ENCODE measurements at regions not wholly inside any gene's neighbourhood (a gene's known extent, or its start where the extent isn't known, plus 50 kb on each side); places are given as distances from the start of the nearest gene placed in this dataset.

DNA sequence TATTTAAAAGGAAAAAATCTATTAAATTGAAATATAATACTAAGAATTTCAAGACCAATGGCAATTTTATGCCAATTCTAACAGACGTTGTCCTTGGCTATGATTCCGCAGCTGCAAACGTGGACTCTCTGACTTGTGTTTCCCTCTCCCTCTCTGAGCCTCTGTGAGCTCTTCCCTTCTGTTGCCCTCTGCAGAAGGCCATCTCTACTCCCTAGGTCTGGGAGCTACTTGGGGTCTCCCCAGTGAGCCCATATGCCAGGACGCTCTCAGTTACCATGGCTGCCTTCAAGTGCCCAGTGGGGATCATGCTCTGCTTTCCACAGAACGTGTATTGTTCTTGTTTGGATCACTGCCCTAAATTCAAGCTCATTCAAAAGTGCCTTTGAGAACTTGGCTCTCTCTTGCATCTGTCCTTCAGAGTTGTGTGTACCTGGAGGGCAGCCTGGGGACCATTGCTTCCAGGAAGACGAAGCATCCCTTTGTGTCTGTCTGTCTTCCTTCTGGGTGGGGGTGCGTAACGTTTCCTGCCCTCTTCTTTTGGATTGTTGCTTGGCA is 97.5 kb upstream of the TSPAN2 start:
- POLR2A ChIA-PET, result no interaction called here
- ATAC-seq (no peak), DNase-seq (no peak)
- Histone ChIP-seq H3K4me3 (ENCODE audit: low read length) (no peak overlapping the region), H3K27ac (ENCODE audit: low read depth, low read length) (no peak overlapping the region), H3K9me3 (ENCODE audit: control insufficient read depth in 2 of 3, low read length in 3 of 3) (no peaks in the 10 kb centered on the region), H3K27me3 (ENCODE audit: control insufficient read depth in 2 of 2, insufficient read depth in 2 of 2, low read length in 2 of 2) (no peaks in the 10 kb centered on the region), H3K4me1 (ENCODE audit: control insufficient read depth in 2 of 2, insufficient read depth in 2 of 2, low read length in 2 of 2) (no peaks in the 10 kb centered on the region), H3K36me3 (ENCODE audit: control insufficient read depth in 2 of 3, insufficient read depth in 3 of 3, low read length in 3 of 3) (no peaks in the 10 kb centered on the region)
- CTCF ChIA-PET, result interaction anchor here (0.6 kb wide), 1 partner anchor 417 kb away, joined by 4 read pairs; no protein-coding TSS in a partner anchor
- H3K27ac Mint-ChIP-seq, result no peak overlapping the region
- intact Hi-C loops (cut with micrococcal nuclease), result no loop called here
- no peaks in the 10 kb centered on the region for H3K36me3 Mint-ChIP-seq
- peaks cover 0 to 10% (median 0%) of the 10 kb centered on the region in 5 donors for H3K27me3 Mint-ChIP-seq
- no peaks in the 10 kb centered on the region for H3K9me3 Mint-ChIP-seq
- H3K4me3 Mint-ChIP-seq, result no peak overlapping the region
- peaks cover 0 to 14% (median 0%) of the 10 kb centered on the region in 7 donors for H3K4me1 Mint-ChIP-seq

DNA sequence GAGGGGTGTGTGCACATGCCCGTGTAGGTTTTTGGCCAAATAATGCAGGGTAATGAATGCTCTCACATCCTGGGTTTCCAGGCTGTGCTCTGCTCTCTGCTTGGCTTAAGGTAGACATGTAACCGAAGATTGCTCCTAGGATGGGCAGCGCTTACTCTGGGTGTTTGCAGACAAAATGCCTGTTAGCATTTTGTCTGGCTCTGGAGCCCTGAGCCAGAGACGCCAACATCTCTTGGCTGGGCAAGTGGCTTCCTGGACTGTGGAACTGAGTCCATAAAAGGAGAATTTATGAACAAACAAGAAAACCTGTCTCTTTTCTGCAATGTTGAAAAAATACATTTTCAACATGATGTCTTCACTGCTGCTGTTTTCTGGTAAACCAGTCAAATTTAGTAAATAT is 96.0 kb upstream of the TSPAN2 start:
- no peak overlapping the region for H3K27ac ChIP-seq (ENCODE audit: low read depth, low read length)
- CTCF ChIA-PET, result no interaction called here
- ATAC-seq, result no peak
- no peaks in the 10 kb centered on the region for H3K9me3 ChIP-seq (ENCODE audit: control insufficient read depth in 2 of 3, low read length in 3 of 3)
- no peaks in the 10 kb centered on the region for H3K27me3 ChIP-seq (ENCODE audit: control insufficient read depth in 2 of 2, insufficient read depth in 2 of 2, low read length in 2 of 2)
- H3K4me3 ChIP-seq (ENCODE audit: low read length), result no peak overlapping the region
- Mint-ChIP-seq H3K4me1 (peaks cover 0 to 11% (median 0%) of the 10 kb centered on the region in 7 donors), H3K9me3 (no peaks in the 10 kb centered on the region), H3K27ac (peak overlapping the region in 1 of 9 donors; percentile 85), H3K36me3 (no peaks in the 10 kb centered on the region), H3K4me3 (peak overlapping the region in 1 of 10 donors; percentile 9), H3K27me3 (peaks cover 0 to 10% (median 0%) of the 10 kb centered on the region in 5 donors)
- POLR2A ChIA-PET, result no interaction called here
- no peaks in the 10 kb centered on the region for H3K4me1 ChIP-seq (ENCODE audit: control insufficient read depth in 2 of 2, insufficient read depth in 2 of 2, low read length in 2 of 2)
- DNase-seq, result no peak
- intact Hi-C loops (cut with micrococcal nuclease), result no loop called here
- no peaks in the 10 kb centered on the region for H3K36me3 ChIP-seq (ENCODE audit: control insufficient read depth in 2 of 3, insufficient read depth in 3 of 3, low read length in 3 of 3)

DNA sequence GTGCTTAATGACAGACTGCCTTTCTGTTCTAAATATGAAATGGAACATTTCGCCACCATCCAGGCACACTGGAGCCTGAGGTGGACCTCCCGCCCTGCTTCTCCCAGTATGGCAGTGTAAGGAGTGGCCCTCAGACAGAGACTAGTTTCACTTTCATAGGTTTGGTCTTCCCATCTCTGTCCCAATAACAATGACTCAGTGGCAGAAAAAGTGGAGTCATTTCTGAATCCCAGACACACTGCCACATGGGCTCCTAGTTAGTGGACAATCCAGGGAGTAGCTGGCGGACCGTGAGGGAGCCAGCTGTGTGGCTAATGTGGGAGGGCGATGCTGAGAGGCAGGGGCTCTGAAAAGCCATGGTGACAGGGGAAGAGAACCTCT is 95.6 kb upstream of the TSPAN2 start:
- ChIA-PET POLR2A (no interaction called here), CTCF (no interaction called here)
- H3K27ac ChIP-seq (ENCODE audit: low read depth, low read length), result no peak overlapping the region
- intact Hi-C loops (cut with micrococcal nuclease), result no loop called here
- Mint-ChIP-seq H3K4me1 (peaks cover 0 to 11% (median 0%) of the 10 kb centered on the region in 7 donors), H3K9me3 (no peaks in the 10 kb centered on the region), H3K4me3 (peak overlapping the region in 1 of 10 donors; percentile 47), H3K36me3 (no peaks in the 10 kb centered on the region), H3K27ac (peak overlapping the region in 2 of 9 donors; percentile 10 to 85), H3K27me3 (peaks cover 0 to 10% (median 0%) of the 10 kb centered on the region in 5 donors)
- H3K4me1 ChIP-seq (ENCODE audit: control insufficient read depth in 2 of 2, insufficient read depth in 2 of 2, low read length in 2 of 2), result no peaks in the 10 kb centered on the region
- ATAC-seq, result no peak
- no peak overlapping the region for H3K4me3 ChIP-seq (ENCODE audit: low read length)
- H3K9me3 ChIP-seq (ENCODE audit: control insufficient read depth in 2 of 3, low read length in 3 of 3), result no peaks in the 10 kb centered on the region
- no peaks in the 10 kb centered on the region for H3K27me3 ChIP-seq (ENCODE audit: control insufficient read depth in 2 of 2, insufficient read depth in 2 of 2, low read length in 2 of 2)
- no peaks in the 10 kb centered on the region for H3K36me3 ChIP-seq (ENCODE audit: control insufficient read depth in 2 of 3, insufficient read depth in 3 of 3, low read length in 3 of 3)
- no peak for DNase-seq

DNA sequence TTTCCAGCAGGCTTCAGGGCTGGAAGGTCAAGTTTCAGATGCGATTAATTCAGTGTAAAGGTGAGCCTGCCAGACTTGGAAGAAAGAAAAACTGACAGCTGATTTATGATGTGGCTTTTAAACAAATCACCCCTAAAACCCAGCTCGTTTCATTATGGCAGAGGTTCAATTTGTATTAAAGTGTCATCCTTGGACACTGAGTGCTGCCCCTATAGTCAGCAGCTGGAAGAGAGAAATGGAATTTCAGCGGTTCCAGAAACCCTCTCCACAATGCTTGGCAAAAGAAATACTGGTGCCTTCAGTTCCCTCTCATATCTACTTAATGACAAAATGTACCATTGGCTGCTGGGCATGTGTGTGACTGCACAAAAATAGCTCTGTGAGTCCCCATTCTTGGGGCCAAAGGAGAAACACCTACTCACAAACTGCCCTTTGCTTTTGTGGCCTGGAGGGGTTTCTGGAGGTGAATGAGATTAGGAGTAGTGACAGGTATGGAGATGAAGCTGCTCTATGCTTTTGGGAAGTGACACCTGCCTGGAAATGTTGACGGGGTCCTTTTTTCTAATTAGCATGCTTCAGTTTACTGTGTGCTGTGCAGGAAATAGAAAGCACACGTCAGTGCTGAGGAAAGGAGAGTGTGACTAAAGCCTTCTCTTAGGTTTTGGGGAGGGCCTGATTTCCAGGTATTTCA is 95.1 kb upstream of the TSPAN2 start:
- Mint-ChIP-seq H3K27ac (peak overlapping the region in 1 of 9 donors; percentile 85), H3K36me3 (no peaks in the 10 kb centered on the region), H3K4me3 (peak overlapping the region in 1 of 10 donors; percentile 47), H3K4me1 (peaks cover 0 to 11% (median 0%) of the 10 kb centered on the region in 7 donors), H3K9me3 (no peaks in the 10 kb centered on the region), H3K27me3 (peaks cover 0 to 10% (median 0%) of the 10 kb centered on the region in 5 donors)
- Histone ChIP-seq H3K9me3 (ENCODE audit: control insufficient read depth in 2 of 3, low read length in 3 of 3) (no peaks in the 10 kb centered on the region), H3K27me3 (ENCODE audit: control insufficient read depth in 2 of 2, insufficient read depth in 2 of 2, low read length in 2 of 2) (no peaks in the 10 kb centered on the region), H3K36me3 (ENCODE audit: control insufficient read depth in 2 of 3, insufficient read depth in 3 of 3, low read length in 3 of 3) (no peaks in the 10 kb centered on the region), H3K4me3 (ENCODE audit: low read length) (no peak overlapping the region), H3K4me1 (ENCODE audit: control insufficient read depth in 2 of 2, insufficient read depth in 2 of 2, low read length in 2 of 2) (no peaks in the 10 kb centered on the region), H3K27ac (ENCODE audit: low read depth, low read length) (no peak overlapping the region)
- ChIA-PET POLR2A (no interaction called here), CTCF (no interaction called here)
- DNase-seq (no peak), ATAC-seq (no peak)
- intact Hi-C loops (cut with micrococcal nuclease), result no loop called here

DNA sequence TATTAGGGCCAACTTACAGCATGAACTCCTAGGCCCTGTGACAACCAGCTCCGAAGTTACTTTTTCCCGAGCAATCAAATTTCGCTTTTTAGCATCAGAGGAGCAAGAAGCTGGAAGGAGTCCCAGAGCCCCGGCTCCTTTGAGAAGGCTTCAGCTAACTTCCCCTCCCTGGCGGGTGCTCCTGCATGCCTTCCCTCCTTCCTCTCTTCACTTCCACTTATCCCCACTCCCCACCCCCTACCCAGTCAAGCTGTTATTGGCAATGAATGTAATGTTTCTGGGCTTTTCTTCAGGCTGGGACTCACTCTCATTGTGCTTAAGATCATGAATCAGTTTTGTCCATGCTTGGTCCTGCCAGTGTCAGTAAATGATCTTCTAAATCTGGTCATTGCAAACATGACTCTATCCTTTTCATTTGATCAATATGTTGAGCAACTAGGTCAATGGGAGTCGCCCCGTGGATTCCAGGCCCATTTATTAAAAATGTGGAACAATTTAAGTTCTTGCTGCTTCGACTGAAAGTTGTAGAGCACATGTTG is 94.5 kb upstream of the TSPAN2 start:
- ChIA-PET CTCF (no interaction called here), POLR2A (no interaction called here)
- no peak for ATAC-seq

DNA sequence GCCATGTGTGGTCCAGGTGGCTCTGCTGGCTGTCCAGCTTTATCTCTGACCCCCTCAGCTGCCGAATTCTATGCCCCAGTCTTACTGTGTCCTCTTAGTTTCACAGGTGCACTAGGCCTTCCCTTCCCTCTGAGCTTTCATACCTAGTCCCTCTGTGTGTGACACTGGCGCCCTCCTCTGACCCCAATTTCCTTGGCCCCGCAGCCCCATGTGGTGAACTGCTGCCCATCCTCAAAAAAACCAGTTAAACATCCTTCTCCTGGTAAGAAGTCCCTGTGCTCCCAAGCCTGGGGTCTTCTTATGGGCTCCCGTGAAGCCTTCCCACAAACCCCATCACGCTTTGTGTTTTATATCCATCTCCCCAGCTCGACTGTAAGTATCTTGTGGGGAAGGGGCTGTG is 93.9 kb upstream of the TSPAN2 start:
- ATAC-seq (no peak), DNase-seq (no peak)
- Mint-ChIP-seq H3K9me3 (no peaks in the 10 kb centered on the region), H3K36me3 (no peaks in the 10 kb centered on the region), H3K27me3 (peaks cover 0 to 6% (median 0%) of the 10 kb centered on the region in 5 donors), H3K27ac (peak overlapping the region in 1 of 9 donors; percentile 7), H3K4me1 (peaks cover 0 to 11% (median 0%) of the 10 kb centered on the region in 7 donors), H3K4me3 (no peak overlapping the region)
- Histone ChIP-seq H3K36me3 (ENCODE audit: control insufficient read depth in 2 of 3, insufficient read depth in 3 of 3, low read length in 3 of 3) (no peaks in the 10 kb centered on the region), H3K4me3 (ENCODE audit: low read length) (no peak overlapping the region), H3K9me3 (ENCODE audit: control insufficient read depth in 2 of 3, low read length in 3 of 3) (no peaks in the 10 kb centered on the region), H3K4me1 (ENCODE audit: control insufficient read depth in 2 of 2, insufficient read depth in 2 of 2, low read length in 2 of 2) (no peaks in the 10 kb centered on the region), H3K27me3 (ENCODE audit: control insufficient read depth in 2 of 2, insufficient read depth in 2 of 2, low read length in 2 of 2) (no peaks in the 10 kb centered on the region), H3K27ac (ENCODE audit: low read depth, low read length) (no peak overlapping the region)
- ChIA-PET POLR2A (no interaction called here), CTCF (no interaction called here)
- intact Hi-C loops (cut with micrococcal nuclease), result no loop called here

More for the DNA sequence above, 94.5 kb upstream of the TSPAN2 start:
- Histone ChIP-seq H3K4me1 (ENCODE audit: control insufficient read depth in 2 of 2, insufficient read depth in 2 of 2, low read length in 2 of 2) (no peaks in the 10 kb centered on the region), H3K36me3 (ENCODE audit: control insufficient read depth in 2 of 3, insufficient read depth in 3 of 3, low read length in 3 of 3) (no peaks in the 10 kb centered on the region), H3K4me3 (ENCODE audit: low read length) (no peak overlapping the region), H3K27ac (ENCODE audit: low read depth, low read length) (no peak overlapping the region), H3K27me3 (ENCODE audit: control insufficient read depth in 2 of 2, insufficient read depth in 2 of 2, low read length in 2 of 2) (no peaks in the 10 kb centered on the region), H3K9me3 (ENCODE audit: control insufficient read depth in 2 of 3, low read length in 3 of 3) (no peaks in the 10 kb centered on the region)
- no peak for DNase-seq
- intact Hi-C loops (cut with micrococcal nuclease), result no loop called here
- Mint-ChIP-seq H3K27me3 (peaks cover 0 to 6% (median 0%) of the 10 kb centered on the region in 5 donors), H3K36me3 (no peaks in the 10 kb centered on the region), H3K4me1 (peaks cover 0 to 11% (median 0%) of the 10 kb centered on the region in 7 donors), H3K9me3 (no peaks in the 10 kb centered on the region), H3K4me3 (no peak overlapping the region), H3K27ac (no peak overlapping the region)
